ENCODE measurements at regions not wholly inside any gene's neighbourhood (a gene's known extent, or its start where the extent isn't known, plus 50 kb on each side); places are given as distances from the start of the nearest gene placed in this dataset.

GRCh38 chr3:194970066-194970465 is 284.4 kb downstream of the FAM43A start:
- no peak for TF ChIP-seq CTCF (IDR thresholded peaks at IDR 0.05)
- no peak for TF ChIP-seq EZH2 (IDR thresholded peaks at IDR 0.05)
